HG02763 (cell line): ENCODE measurements at regions not wholly inside any gene's neighbourhood (a gene's known extent, or its start where the extent isn't known, plus 50 kb on each side); places are given as distances from the start of the nearest gene placed in this dataset.

ENCODE experiments used
- ATAC-seq: cut with Tn5 transposase; IDR thresholded peaks from one replicate; pipeline ENCODE4 v1.9.1; 2021; ENCODE audit warnings: mild to moderate bottlenecking, moderate library complexity; ENCODE audit not compliant: unreplicated experiment

- no peak for ATAC-seq
These were observed 352.5 kb upstream of the NBEA start for GRCh38 chr13:34589581-34589980.

DNA sequence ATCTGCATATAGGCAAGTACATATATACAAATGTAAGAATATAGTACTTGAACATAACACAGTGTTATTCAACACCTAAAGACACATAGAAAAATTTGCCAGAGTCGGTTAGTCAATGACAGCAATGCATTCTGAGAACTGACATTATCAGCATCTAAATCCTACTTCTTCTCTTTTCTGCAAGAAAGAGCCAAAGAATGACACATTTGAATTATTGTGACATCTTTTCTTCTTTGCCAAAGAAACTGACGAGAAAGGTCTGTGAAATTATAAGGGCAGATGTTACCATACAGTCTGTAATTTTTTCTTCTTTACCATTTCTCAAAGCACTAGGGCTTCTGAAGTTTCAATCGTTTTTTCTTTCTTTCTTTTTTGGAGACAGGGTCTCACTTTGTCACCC, 350.9 kb upstream of the NBEA start:
- ATAC-seq, result no peak

GRCh38 chr13:34591900-34592529, 350.1 kb upstream of the NBEA start:
- ATAC-seq, result no peak

DNA sequence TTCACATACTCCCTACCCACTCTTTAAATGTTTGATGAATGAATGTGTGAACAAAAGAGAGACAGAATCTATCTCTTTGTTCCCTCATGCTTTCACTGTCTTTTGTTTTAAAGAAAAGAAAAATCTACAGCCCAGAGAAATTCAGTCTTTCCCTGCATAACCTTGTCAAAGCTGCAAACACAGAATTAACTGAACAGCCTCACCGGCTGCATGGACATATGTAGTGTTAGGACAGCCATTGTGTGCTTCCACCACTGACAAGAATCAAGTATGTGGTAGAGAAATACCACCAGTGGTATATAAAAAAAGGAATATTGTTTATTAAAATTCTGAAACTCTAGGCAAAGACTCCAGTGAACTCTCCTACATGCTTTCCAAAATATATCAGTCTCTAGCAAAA, 348.4 kb upstream of the NBEA start:
- no peak for ATAC-seq

- ATAC-seq, result no peak
These were observed 347.6 kb upstream of the NBEA start for GRCh38 chr13:34594507-34594906.

- ATAC-seq, result no peak
These were observed 333.7 kb upstream of the NBEA start for GRCh38 chr13:34608331-34608730.

DNA sequence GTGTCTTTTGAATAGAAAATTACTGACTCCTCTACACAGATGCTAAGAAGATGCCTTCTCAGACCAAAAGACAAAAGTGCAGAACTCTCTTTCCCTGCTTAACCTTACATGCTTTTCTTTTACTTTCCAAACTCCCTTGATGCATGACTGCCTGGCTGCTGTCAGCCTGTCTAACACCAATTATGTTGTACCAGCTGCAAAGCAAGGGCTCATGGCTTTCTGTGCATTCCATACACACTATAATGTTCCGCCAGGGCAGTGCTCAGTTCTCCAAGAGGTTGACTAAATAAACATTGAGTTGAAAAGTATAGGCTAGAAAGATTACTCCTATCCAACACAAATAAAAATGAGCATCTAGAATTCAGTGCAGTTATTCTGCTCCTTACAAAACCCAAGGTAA, 330.4 kb upstream of the NBEA start:
- no peak for ATAC-seq

GRCh38 chr13:34617473-34618083, 324.5 kb upstream of the NBEA start:
- ATAC-seq, result no peak

- no peak for ATAC-seq
These were observed 323.4 kb upstream of the NBEA start for GRCh38 chr13:34618654-34619053.

- ATAC-seq, result no peak
These were observed 322.7 kb upstream of the NBEA start for GRCh38 chr13:34619326-34619725.

DNA sequence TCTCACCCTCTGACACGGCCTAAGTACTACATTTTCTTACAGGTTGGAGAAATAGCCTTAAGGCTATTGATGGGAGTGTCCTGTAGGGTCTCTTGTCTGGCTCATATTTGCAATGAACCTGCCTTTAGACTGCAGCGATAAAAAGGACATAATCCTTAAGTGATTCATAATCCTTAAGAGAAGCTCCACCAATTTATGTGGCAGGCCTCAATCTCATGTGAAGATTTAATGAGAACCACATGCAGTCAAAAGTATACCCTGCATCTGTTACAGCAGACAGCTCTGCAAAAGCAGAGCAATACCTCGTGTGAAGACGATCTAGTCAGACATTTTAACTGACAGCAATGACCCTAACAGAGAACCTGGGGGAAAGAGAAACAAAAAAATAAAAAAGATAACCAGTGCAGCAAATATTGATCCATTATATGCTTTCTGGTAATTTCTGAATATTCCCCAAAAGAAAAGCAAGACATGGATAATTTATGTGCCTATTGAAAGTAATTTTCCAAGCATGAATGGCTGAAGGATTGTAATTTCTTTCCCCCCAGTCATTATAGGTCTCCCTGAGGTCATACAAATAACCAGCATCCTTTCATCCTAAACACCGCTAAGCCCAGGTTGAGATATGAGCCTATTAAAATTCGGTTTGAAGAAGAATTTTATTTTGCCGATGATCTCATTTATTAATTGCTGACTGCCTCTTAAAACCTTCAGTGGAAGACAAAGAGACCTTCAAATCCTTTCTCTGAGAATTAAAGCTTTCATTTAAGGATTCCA, 321.8 kb upstream of the NBEA start:
- no peak for ATAC-seq

DNA sequence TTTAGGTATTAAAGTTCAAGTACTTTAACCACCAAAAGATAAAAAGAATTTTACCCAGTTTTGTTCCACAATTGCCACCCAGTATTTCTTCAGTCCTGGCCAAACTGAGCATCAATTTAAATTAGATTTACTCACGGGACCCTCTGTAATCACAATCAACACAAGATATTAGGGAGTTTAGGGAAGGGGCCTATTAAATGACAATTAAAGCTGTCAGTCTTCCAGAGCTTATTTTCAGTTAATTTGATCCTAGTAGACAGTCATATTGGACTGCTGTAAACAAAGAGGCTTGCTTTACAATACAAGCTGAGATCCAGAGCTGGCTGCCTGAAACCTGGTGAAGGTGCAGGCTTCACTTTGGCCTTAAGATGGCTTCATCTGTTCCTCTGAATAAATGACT, 321.2 kb upstream of the NBEA start:
- ATAC-seq, result no peak

- ATAC-seq, result no peak
These were observed 318.7 kb upstream of the NBEA start for GRCh38 chr13:34623331-34623730.

DNA sequence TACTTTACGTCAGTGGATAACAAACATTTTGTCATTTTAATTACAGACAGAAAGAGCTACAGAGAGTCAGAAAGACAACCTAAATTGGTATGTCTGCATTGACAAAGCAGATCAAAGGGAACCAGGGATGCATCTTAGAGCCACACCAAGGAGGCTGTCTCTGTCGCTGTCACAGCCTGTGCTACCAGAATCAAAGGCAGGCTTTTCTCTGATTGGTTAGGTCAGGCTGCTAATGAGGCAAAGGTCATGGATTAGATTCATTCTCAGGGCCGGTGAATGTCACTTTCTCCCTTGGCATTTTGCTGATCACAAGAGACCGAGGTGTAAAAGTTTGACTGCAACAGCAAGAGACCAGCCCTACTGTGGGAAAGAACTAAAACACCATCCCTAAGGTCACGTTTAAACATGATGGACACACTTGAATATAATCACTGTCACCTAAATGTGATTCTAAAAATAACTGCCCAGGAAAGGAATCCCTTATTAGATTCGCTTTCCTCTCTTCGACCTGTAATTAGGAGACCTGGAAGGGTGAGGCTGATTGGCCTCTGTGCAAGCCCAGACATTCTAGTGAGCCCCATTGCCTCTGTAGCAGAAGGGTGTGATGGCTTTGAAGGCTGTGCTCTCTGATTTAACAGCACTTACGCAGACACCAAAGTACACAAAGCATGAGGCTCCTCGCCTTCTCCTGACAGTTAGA, 314.4 kb upstream of the NBEA start:
- ATAC-seq, result no peak

GRCh38 chr13:34628209-34628682, 313.8 kb upstream of the NBEA start:
- ATAC-seq, result no peak

DNA sequence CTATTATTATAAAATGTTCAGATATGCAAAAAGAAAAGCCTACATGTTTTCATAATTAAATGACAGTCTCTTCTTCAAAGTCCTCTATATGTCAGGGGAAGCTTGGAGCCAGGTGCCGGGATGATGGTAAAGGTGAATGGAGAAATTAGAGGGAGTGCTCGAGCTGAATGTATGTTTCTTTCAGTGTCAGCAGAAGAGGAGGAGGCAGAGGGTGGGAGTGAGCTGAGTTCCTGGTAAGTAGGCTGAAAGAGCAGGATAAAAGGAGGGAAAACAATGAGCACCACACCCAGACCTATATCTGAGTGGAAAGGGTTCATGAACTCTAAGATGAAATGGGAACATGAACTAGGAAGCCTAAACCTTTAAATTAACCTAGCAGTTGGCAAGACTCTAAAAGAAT, 307.6 kb upstream of the NBEA start:
- ATAC-seq, result no peak

DNA sequence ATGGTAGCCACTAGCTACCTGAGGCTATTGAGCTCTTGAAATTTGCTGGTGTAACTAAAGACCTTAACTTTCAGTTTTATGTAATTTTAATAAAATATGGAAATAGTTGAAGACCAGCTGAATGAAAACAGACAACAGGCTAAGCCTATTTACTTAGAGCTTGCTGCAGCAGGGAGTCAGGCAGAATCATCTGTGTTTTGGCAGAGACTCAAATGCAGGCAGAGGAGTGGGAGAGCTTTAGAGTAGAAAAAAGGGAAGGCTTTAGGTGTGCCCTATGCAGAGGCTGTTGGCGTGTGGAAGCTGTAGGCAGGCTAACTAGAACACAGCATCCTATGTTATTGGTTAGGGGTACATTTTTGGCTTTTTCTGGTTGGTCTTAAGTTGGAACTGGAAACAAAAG, 304.9 kb upstream of the NBEA start:
- ATAC-seq, result no peak

GRCh38 chr13:34637636-34638035, 304.4 kb upstream of the NBEA start:
- ATAC-seq, result no peak

GRCh38 chr13:34638897-34639296, 303.2 kb upstream of the NBEA start:
- ATAC-seq, result no peak

GRCh38 chr13:34640179-34640992, 301.7 kb upstream of the NBEA start:
- ATAC-seq, result no peak

- no peak for ATAC-seq
These were observed 301.1 kb upstream of the NBEA start for GRCh38 chr13:34640993-34641330.
